ENCODE measurements at regions not wholly inside any gene's neighbourhood (a gene's known extent, or its start where the extent isn't known, plus 50 kb on each side); places are given as distances from the start of the nearest gene placed in this dataset.

GRCh38 chrX:39542316-39542715 is 555.4 kb downstream of the BCOR start:
- H3K4me3 ChIP-seq (ENCODE audit: low read length) = no peak overlapping the region
- H3K27ac ChIP-seq (ENCODE audit: low read depth, low read length) = no peak overlapping the region
- H3K4me1 ChIP-seq (ENCODE audit: control insufficient read depth, low read length) = no peaks in the 10 kb centered on the region
- no peaks in the 10 kb centered on the region for H3K9me3 ChIP-seq (ENCODE audit: control insufficient read depth, insufficient read depth, low read length)
- no peaks in the 10 kb centered on the region for H3K79me2 ChIP-seq (ENCODE audit: control insufficient read depth, low read length)
- no peak for TF ChIP-seq EZH2phosphoT487 (IDR thresholded peaks at IDR 0.05; ENCODE audit: borderline replicate concordance, low read length)
- TF ChIP-seq, protein P1, sequence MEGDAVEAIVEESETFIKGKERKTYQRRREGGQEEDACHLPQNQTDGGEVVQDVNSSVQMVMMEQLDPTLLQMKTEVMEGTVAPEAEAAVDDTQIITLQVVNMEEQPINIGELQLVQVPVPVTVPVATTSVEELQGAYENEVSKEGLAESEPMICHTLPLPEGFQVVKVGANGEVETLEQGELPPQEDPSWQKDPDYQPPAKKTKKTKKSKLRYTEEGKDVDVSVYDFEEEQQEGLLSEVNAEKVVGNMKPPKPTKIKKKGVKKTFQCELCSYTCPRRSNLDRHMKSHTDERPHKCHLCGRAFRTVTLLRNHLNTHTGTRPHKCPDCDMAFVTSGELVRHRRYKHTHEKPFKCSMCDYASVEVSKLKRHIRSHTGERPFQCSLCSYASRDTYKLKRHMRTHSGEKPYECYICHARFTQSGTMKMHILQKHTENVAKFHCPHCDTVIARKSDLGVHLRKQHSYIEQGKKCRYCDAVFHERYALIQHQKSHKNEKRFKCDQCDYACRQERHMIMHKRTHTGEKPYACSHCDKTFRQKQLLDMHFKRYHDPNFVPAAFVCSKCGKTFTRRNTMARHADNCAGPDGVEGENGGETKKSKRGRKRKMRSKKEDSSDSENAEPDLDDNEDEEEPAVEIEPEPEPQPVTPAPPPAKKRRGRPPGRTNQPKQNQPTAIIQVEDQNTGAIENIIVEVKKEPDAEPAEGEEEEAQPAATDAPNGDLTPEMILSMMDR (IDR thresholded peaks at IDR 0.05; ENCODE audit: low read depth, low read length, poor library complexity, severe bottlenecking) = no peak
- no peaks in the 10 kb centered on the region for H3K36me3 ChIP-seq (ENCODE audit: control insufficient read depth, low read length)
- H3K4me2 ChIP-seq (ENCODE audit: low read length) = no peak overlapping the region
- no peaks in the 10 kb centered on the region for H3K27me3 ChIP-seq (ENCODE audit: control insufficient read depth, low read length)
- no peaks in the 10 kb centered on the region for H3F3A ChIP-seq (ENCODE audit: control insufficient read depth, insufficient read depth)
- no peaks in the 10 kb centered on the region for H4K20me1 ChIP-seq (ENCODE audit: control insufficient read depth, insufficient read depth, low read depth, low read length)
- no peaks in the 10 kb centered on the region for H3K9me2 ChIP-seq (replicated peaks; ENCODE audit: control insufficient read depth, low read length)

GRCh38 chrX:39550795-39551361 is 546.9 kb downstream of the BCOR start:
- Histone ChIP-seq H3K9me2 (replicated peaks; ENCODE audit: control insufficient read depth, low read length) (no peaks in the 10 kb centered on the region), H3K27me3 (ENCODE audit: control insufficient read depth, low read length) (no peaks in the 10 kb centered on the region), H3K4me1 (ENCODE audit: control insufficient read depth, low read length) (no peaks in the 10 kb centered on the region), H3K79me2 (ENCODE audit: control insufficient read depth, low read length) (no peaks in the 10 kb centered on the region), H3K4me3 (ENCODE audit: low read length) (no peak overlapping the region), H3K4me2 (ENCODE audit: low read length) (no peak overlapping the region), H4K20me1 (ENCODE audit: control insufficient read depth, insufficient read depth, low read depth, low read length) (no peaks in the 10 kb centered on the region), H3F3A (ENCODE audit: control insufficient read depth, insufficient read depth) (no peaks in the 10 kb centered on the region), H3K27ac (ENCODE audit: low read depth, low read length) (no peak overlapping the region), H3K36me3 (ENCODE audit: control insufficient read depth, low read length) (no peaks in the 10 kb centered on the region), H3K9me3 (ENCODE audit: control insufficient read depth, insufficient read depth, low read length) (no peaks in the 10 kb centered on the region)
- TF ChIP-seq EZH2phosphoT487 (IDR thresholded peaks at IDR 0.05; ENCODE audit: borderline replicate concordance, low read length) = no peak
- TF ChIP-seq, protein P1 (IDR thresholded peaks at IDR 0.05; ENCODE audit: low read depth, low read length, poor library complexity, severe bottlenecking) = no peak

DNA sequence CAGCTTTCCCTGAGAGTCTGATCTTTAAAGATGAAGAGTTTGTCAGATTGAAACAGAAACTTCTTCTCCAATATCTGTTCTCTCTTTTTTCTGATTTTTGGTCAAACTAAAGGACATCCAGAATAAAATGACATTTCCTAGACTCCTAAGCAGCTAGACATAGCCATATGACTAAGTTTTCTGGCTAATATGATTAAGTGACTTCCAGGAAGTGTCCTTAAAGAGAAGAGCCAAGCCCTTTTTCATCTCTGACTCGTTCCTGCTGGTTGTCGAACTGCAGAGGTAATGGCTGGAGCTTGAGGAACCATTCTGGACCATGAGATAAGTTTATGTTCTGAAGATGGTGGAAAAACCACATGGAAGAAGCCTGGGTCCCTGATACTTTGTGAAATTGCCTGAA is 546.0 kb downstream of the BCOR start:
- Histone ChIP-seq H3K36me3 (ENCODE audit: control insufficient read depth, low read length) (no peaks in the 10 kb centered on the region), H3K27me3 (ENCODE audit: control insufficient read depth, low read length) (no peaks in the 10 kb centered on the region), H3K9me3 (ENCODE audit: control insufficient read depth, insufficient read depth, low read length) (no peaks in the 10 kb centered on the region), H3K9me2 (replicated peaks; ENCODE audit: control insufficient read depth, low read length) (no peaks in the 10 kb centered on the region), H3K4me2 (ENCODE audit: low read length) (no peak overlapping the region), H3K79me2 (ENCODE audit: control insufficient read depth, low read length) (no peaks in the 10 kb centered on the region), H3K4me1 (ENCODE audit: control insufficient read depth, low read length) (no peaks in the 10 kb centered on the region), H3K4me3 (ENCODE audit: low read length) (no peak overlapping the region), H3K27ac (ENCODE audit: low read depth, low read length) (no peak overlapping the region), H3F3A (ENCODE audit: control insufficient read depth, insufficient read depth) (no peaks in the 10 kb centered on the region), H4K20me1 (ENCODE audit: control insufficient read depth, insufficient read depth, low read depth, low read length) (no peaks in the 10 kb centered on the region)
- TF ChIP-seq, protein P1 (IDR thresholded peaks at IDR 0.05; ENCODE audit: low read depth, low read length, poor library complexity, severe bottlenecking) = no peak
- no peak for TF ChIP-seq EZH2phosphoT487 (IDR thresholded peaks at IDR 0.05; ENCODE audit: borderline replicate concordance, low read length)

Measured in DOHH2 (cell line).